Loucy (cell line): ENCODE measurements at regions not wholly inside any gene's neighbourhood (a gene's known extent, or its start where the extent isn't known, plus 50 kb on each side); places are given as distances from the start of the nearest gene placed in this dataset.

Source experiments
- EZH2phosphoT487 ChIP-seq: fragments of 200-600 bp; IDR thresholded peaks from 2 replicates; pipeline ENCODE4 v1.6.1; 2018; ENCODE audit warnings: antibody characterized with exemption, mild to moderate bottlenecking, moderate library complexity, borderline replicate concordance
- TF ChIP-seq, protein P1 (sequence below): fragments of 200-600 bp; sonication (generic); conservative IDR thresholded peaks from 2 replicates; pipeline ENCODE4 v1.5.1; 2014; ENCODE audit warnings: mild to moderate bottlenecking, antibody characterized with exemption, low read length

DNA sequence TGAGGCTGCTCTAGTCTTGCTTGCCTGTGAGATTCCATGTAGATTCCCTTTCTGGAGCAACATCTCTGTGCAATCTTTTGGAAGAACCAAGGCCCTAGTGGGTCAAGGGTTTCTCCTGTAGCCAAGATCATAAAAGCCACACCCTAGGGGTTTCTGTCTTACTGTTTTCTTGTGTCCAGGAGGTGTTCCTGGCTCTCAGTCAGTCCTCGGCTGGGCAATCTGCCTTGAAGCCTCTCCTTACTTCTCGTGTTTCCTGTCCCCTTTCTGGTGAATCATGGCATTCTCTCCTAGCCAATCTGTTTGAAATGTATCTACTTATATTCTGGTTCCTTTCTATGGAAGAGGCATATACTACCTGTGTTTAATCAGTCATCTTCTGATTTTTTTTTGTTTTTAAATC is 484.8 kb upstream of the UBE2E3 start:
- TF ChIP-seq EZH2phosphoT487, result no peak
- TF ChIP-seq, protein P1, sequence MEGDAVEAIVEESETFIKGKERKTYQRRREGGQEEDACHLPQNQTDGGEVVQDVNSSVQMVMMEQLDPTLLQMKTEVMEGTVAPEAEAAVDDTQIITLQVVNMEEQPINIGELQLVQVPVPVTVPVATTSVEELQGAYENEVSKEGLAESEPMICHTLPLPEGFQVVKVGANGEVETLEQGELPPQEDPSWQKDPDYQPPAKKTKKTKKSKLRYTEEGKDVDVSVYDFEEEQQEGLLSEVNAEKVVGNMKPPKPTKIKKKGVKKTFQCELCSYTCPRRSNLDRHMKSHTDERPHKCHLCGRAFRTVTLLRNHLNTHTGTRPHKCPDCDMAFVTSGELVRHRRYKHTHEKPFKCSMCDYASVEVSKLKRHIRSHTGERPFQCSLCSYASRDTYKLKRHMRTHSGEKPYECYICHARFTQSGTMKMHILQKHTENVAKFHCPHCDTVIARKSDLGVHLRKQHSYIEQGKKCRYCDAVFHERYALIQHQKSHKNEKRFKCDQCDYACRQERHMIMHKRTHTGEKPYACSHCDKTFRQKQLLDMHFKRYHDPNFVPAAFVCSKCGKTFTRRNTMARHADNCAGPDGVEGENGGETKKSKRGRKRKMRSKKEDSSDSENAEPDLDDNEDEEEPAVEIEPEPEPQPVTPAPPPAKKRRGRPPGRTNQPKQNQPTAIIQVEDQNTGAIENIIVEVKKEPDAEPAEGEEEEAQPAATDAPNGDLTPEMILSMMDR, result no peak
